ENCODE measurements at regions not wholly inside any gene's neighbourhood (a gene's known extent, or its start where the extent isn't known, plus 50 kb on each side); places are given as distances from the start of the nearest gene placed in this dataset.

DNA sequence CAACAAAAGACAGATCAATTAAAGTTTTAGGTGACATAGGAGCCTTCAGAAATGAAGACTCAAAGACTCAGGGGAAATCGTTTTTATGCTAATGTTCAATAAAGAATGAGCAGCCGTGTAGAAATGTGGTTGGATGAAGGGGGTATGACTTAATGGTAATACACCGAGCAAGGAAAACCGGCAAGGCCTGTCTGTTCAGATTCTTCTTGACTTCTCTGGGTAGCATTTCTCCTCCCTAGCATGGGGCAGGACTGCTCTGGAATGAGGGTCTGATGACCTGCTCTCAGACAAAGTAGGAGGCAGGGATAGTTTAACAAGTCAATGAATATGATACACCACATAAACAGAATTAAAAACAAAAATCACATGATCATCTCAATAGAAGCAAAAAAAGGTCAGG is 487.4 kb downstream of the ZNF608 start (continued):
- TF ChIP-seq, protein P1, sequence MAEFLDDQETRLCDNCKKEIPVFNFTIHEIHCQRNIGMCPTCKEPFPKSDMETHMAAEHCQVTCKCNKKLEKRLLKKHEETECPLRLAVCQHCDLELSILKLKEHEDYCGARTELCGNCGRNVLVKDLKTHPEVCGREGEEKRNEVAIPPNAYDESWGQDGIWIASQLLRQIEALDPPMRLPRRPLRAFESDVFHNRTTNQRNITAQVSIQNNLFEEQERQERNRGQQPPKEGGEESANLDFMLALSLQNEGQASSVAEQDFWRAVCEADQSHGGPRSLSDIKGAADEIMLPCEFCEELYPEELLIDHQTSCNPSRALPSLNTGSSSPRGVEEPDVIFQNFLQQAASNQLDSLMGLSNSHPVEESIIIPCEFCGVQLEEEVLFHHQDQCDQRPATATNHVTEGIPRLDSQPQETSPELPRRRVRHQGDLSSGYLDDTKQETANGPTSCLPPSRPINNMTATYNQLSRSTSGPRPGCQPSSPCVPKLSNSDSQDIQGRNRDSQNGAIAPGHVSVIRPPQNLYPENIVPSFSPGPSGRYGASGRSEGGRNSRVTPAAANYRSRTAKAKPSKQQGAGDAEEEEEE (CRISPR knock-in tag; IDR thresholded peaks at IDR 0.05; ENCODE audit: borderline replicate concordance): no peak
- no peak for TF ChIP-seq ZNF510 (CRISPR knock-in tag; IDR thresholded peaks at IDR 0.05; ENCODE audit: low read depth)
- no peak for TF ChIP-seq ZSCAN12 (CRISPR knock-in tag; IDR thresholded peaks at IDR 0.05)

DNA sequence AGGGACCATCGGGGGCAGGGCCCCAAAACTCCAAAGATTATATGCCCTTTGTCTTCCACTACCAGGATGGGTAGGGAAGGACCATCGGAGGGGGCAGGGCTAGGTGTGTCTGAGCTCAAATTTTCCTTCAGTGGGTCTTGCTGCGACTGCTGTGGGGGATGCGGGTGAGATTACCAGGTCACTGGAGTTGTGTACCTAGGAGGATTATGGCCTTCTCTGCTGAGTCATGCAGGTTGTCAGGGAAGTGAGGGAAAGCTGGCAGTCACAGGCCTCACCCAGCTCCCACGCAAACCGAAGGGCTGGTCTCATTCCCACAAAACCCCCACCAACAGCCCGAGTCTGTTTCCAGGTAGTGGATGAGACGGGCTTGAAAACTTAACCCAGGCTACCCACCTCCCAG is 489.4 kb downstream of the ZNF608 start:
- Histone ChIP-seq H2AFZ (ENCODE audit: low read length) (no peak overlapping the region), H3K27me3 (ENCODE audit: control insufficient read depth in 1 of 2, insufficient read depth in 2 of 2, low read length in 2 of 2) (no peaks in the 10 kb centered on the region; a peak in 1 of 5 replicates), H3K9ac (ENCODE audit: insufficient read depth, low read depth, low read length) (no peak overlapping the region), H3K9me3 (ENCODE audit: low read length) (no peaks in the 10 kb centered on the region), H3K4me1 (ENCODE audit: insufficient read depth, low read length) (no peaks in the 10 kb centered on the region), H3K4me2 (ENCODE audit: low read depth, low read length) (no peak overlapping the region), H3K4me3 (replicated peaks in 1 of 3; ENCODE audit: insufficient read depth in 1 of 3, low read depth in 2 of 3, low read length in 3 of 3) (no peak overlapping the region), H3K27ac (ENCODE audit: extremely low read length, insufficient read depth, low read length) (no peak overlapping the region), H3K79me2 (ENCODE audit: insufficient read depth, low read length) (no peaks in the 10 kb centered on the region), H3K36me3 (replicated peaks in 1 of 2; ENCODE audit: control insufficient read depth in 1 of 2, insufficient read depth in 2 of 2, low read length in 2 of 2) (no peaks in the 10 kb centered on the region), H4K20me1 (ENCODE audit: insufficient read depth, low read length) (no peaks in the 10 kb centered on the region)
- BruUV-seq (replicated peaks): no TSS peak
- WGBS (ENCODE audit: low lambda C conversion rate): 43% methylated on average over 6 of the region's 8 CpGs
- intact Hi-C loops (cut with micrococcal nuclease; ENCODE audit: unreplicated experiment) (no loop called here), in situ Hi-C loops (cut with HindIII; ENCODE audit: extremely low pct_ligation_motif_present, low pct_unique_long_range_greater_than_20kb) (no loop called here)
- DNase-seq (ENCODE audit: low spot score): no peak
- ChIA-PET CTCF (ENCODE audit: low intra/inter-chr PET ratio, low total read pairs) (no interaction called here), POLR2A (no interaction called here)
- no peak for FAIRE-seq
- ATAC-seq: no peak
- no peak for TF ChIP-seq ZNF331 (CRISPR knock-in tag; IDR thresholded peaks at IDR 0.05)
- TF ChIP-seq MXD4 (CRISPR knock-in tag; IDR thresholded peaks at IDR 0.05): no peak
- TF ChIP-seq, protein P2, sequence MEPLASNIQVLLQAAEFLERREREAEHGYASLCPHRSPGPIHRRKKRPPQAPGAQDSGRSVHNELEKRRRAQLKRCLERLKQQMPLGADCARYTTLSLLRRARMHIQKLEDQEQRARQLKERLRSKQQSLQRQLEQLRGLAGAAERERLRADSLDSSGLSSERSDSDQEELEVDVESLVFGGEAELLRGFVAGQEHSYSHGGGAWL (CRISPR knock-in tag; IDR thresholded peaks at IDR 0.05): no peak
- TF ChIP-seq, protein P3, sequence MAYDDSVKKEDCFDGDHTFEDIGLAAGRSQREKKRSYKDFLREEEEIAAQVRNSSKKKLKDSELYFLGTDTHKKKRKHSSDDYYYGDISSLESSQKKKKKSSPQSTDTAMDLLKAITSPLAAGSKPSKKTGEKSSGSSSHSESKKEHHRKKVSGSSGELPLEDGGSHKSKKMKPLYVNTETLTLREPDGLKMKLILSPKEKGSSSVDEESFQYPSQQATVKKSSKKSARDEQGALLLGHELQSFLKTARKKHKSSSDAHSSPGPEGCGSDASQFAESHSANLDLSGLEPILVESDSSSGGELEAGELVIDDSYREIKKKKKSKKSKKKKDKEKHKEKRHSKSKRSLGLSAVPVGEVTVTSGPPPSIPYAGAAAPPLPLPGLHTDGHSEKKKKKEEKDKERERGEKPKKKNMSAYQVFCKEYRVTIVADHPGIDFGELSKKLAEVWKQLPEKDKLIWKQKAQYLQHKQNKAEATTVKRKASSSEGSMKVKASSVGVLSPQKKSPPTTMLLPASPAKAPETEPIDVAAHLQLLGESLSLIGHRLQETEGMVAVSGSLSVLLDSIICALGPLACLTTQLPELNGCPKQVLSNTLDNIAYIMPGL (CRISPR knock-in tag; IDR thresholded peaks at IDR 0.05; ENCODE audit: borderline replicate concordance in 1 of 2, low read depth in 1 of 2): no peak
- no peak for TF ChIP-seq ZNF138 (CRISPR knock-in tag; IDR thresholded peaks at IDR 0.05; ENCODE audit: low read depth)
- no peak for TF ChIP-seq HNRNPH1 (optimal IDR thresholded peaks at IDR 0.05; ENCODE audit: low read depth, low read length)
- TF ChIP-seq, protein P4, sequence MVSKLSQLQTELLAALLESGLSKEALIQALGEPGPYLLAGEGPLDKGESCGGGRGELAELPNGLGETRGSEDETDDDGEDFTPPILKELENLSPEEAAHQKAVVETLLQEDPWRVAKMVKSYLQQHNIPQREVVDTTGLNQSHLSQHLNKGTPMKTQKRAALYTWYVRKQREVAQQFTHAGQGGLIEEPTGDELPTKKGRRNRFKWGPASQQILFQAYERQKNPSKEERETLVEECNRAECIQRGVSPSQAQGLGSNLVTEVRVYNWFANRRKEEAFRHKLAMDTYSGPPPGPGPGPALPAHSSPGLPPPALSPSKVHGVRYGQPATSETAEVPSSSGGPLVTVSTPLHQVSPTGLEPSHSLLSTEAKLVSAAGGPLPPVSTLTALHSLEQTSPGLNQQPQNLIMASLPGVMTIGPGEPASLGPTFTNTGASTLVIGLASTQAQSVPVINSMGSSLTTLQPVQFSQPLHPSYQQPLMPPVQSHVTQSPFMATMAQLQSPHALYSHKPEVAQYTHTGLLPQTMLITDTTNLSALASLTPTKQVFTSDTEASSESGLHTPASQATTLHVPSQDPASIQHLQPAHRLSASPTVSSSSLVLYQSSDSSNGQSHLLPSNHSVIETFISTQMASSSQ (IDR thresholded peaks at IDR 0.05; ENCODE audit: low read depth): no peak
- TF ChIP-seq, protein P4 (CRISPR knock-in tag; IDR thresholded peaks at IDR 0.05; ENCODE audit: borderline replicate concordance): no peak
- TF ChIP-seq FOXJ3 (CRISPR knock-in tag; IDR thresholded peaks at IDR 0.05; ENCODE audit: borderline replicate concordance): no peak
- TF ChIP-seq ZBTB7B (CRISPR knock-in tag; IDR thresholded peaks at IDR 0.05): no peak
- no peak for TF ChIP-seq ZNF788 (CRISPR knock-in tag; IDR thresholded peaks at IDR 0.05; ENCODE audit: borderline replicate concordance)
- TF ChIP-seq TBL1XR1 (IDR thresholded peaks at IDR 0.05; ENCODE audit: borderline replicate concordance, low read length, partially characterized antibody): no peak
